ENCODE measurements at regions not wholly inside any gene's neighbourhood (a gene's known extent, or its start where the extent isn't known, plus 50 kb on each side); places are given as distances from the start of the nearest gene placed in this dataset.
"Not testable (repeated sequence)": the region's sequence is repeated elsewhere in the genome, so short reads cannot be mapped to it uniquely, and the experiment has no call there.

DNA sequence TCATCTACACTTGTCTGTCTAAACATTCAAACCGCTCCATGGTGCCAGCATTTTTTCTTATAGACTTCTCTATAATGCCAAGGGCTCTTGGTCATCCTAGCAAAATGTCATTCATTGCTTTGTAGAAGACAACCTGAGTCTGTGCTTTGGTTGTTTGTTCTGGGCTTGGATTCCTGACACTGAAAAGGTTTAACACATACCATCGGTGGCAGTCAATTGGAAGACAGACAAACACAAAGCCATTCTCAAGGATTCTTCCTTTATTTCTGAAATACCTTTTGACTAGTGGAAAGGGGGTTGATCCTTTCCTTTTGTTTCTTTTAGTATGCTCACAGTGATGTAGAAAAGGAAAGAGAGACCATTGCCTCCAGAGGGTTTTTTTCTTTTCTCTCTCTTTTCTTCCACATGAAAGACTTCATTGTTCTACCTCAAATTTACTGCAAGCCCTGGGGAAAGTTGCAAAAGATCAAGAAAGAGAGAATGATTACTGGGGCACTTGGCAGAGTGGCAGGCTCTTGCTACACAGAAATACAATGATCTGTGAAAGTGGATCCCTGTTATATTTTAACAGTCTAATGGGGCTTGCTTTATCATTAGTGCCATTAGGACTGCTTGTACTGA is 66.4 kb upstream of the TMC1 start:
- no peaks in the 10 kb centered on the region for H3K27me3 ChIP-seq (ENCODE audit: control insufficient read depth, insufficient read depth, low read length)
- H3K4me1 ChIP-seq (ENCODE audit: control insufficient read depth, insufficient read depth, low read length) = no peaks in the 10 kb centered on the region
- no peaks in the 10 kb centered on the region for H3K36me3 ChIP-seq (ENCODE audit: control insufficient read depth, insufficient read depth, low read length)
- no peaks in the 10 kb centered on the region for H3K9me3 ChIP-seq (replicated peaks; ENCODE audit: control insufficient read depth, low read depth, low read length)
- H3K4me3 ChIP-seq (ENCODE audit: low read length) = no peak overlapping the region
- H3K27ac ChIP-seq (ENCODE audit: low read length) = no peak overlapping the region
- no peak for DNase-seq
- 80% methylated on average over 1 of the region's 2 CpGs for WGBS (ENCODE audit: insufficient coverage)

- H3K27ac ChIP-seq (ENCODE audit: low read length) = no peak overlapping the region
- no peaks in the 10 kb centered on the region for H3K27me3 ChIP-seq (ENCODE audit: control insufficient read depth, insufficient read depth, low read length)
- no peaks in the 10 kb centered on the region for H3K9me3 ChIP-seq (replicated peaks; ENCODE audit: control insufficient read depth, low read depth, low read length)
- H3K4me3 ChIP-seq (ENCODE audit: low read length) = no peak overlapping the region
- H3K36me3 ChIP-seq (ENCODE audit: control insufficient read depth, insufficient read depth, low read length) = no peaks in the 10 kb centered on the region
- WGBS (ENCODE audit: insufficient coverage) = no CpG with 5 or more reads among the region's 3 CpGs
- H3K4me1 ChIP-seq (ENCODE audit: control insufficient read depth, insufficient read depth, low read length) = no peaks in the 10 kb centered on the region
- DNase-seq = no peak
Observed at GRCh38 chr9:72453797-72454196, 67.6 kb upstream of the TMC1 start.

- not testable (repeated sequence) for H3K4me1 ChIP-seq (ENCODE audit: control insufficient read depth, insufficient read depth, low read length); H3K36me3 ChIP-seq (ENCODE audit: control insufficient read depth, insufficient read depth, low read length); H3K4me3 ChIP-seq (ENCODE audit: low read length); DNase-seq; H3K27ac ChIP-seq (ENCODE audit: low read length); H3K27me3 ChIP-seq (ENCODE audit: control insufficient read depth, insufficient read depth, low read length); H3K9me3 ChIP-seq (replicated peaks; ENCODE audit: control insufficient read depth, low read depth, low read length)
- 70% methylated on average over 2 of the region's 5 CpGs for WGBS (ENCODE audit: insufficient coverage)
Observed at GRCh38 chr9:72446241-72446640, 75.2 kb upstream of the TMC1 start.

DNA sequence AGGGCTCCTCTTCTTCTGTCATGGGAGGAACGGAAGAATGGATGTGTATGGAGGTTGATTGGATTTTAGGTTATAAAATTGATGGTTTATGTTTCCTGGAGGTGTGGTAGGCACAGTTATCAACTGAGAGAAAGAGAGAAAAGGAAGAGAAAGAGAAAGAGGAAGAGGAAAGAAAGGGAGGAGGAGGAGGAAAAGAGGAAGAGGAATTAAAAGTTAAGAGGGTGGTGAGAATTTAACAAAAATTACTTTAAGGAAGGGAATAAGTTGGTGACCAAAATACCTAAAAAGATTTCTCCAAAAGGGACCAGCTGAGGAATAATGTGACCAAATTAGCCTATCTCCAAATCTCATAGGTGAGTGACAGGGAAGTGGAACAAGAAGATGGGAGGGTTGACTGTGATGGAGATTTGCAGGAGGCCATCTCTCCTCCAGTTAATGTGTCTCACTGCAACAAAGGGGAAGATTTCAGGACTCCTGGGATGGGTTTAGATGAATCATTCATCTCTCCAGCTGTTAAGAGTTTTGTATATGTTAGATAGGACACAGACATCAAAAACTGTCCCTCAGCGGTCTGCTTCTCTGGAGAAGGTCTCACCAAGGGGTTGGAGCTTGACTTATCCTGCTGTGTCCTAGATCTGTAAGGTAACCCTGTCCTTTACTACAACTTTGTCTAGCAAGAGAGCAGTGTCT is 76.0 kb upstream of the TMC1 start:
- no peaks in the 10 kb centered on the region for H3K36me3 ChIP-seq (ENCODE audit: control insufficient read depth, insufficient read depth, low read length)
- no peak overlapping the region for H3K27ac ChIP-seq (ENCODE audit: low read length)
- no peak overlapping the region for H3K4me3 ChIP-seq (ENCODE audit: low read length)
- H3K9me3 ChIP-seq (replicated peaks; ENCODE audit: control insufficient read depth, low read depth, low read length) = no peaks in the 10 kb centered on the region
- H3K27me3 ChIP-seq (ENCODE audit: control insufficient read depth, insufficient read depth, low read length) = no peaks in the 10 kb centered on the region
- no peaks in the 10 kb centered on the region for H3K4me1 ChIP-seq (ENCODE audit: control insufficient read depth, insufficient read depth, low read length)
- no peak for DNase-seq
- no CpG with 5 or more reads among the region's 2 CpGs for WGBS (ENCODE audit: insufficient coverage)

DNA sequence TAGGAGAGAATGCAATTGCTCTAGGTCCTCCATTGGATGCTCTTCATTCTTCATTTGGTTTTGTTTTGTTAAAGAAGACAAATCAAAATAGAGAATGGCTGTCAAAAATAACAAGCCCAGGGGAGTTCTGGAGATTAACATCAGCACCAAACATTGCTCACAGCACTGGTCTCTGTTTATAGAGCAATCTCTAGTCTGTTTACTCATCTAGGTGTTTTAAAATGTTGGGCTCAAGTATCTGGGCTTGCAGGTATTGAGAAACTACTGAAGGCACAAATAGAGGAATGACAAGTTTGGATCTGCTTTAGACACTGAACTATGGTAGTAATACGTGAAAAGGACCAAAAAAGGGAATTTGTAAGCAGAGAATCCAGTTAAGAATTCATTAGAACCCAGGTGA is 77.0 kb upstream of the TMC1 start:
- DNase-seq = no peak
- Histone ChIP-seq H3K36me3 (ENCODE audit: control insufficient read depth, insufficient read depth, low read length) (no peaks in the 10 kb centered on the region), H3K4me1 (ENCODE audit: control insufficient read depth, insufficient read depth, low read length) (no peaks in the 10 kb centered on the region), H3K9me3 (replicated peaks; ENCODE audit: control insufficient read depth, low read depth, low read length) (no peaks in the 10 kb centered on the region), H3K27me3 (ENCODE audit: control insufficient read depth, insufficient read depth, low read length) (no peaks in the 10 kb centered on the region), H3K4me3 (ENCODE audit: low read length) (no peak overlapping the region), H3K27ac (ENCODE audit: low read length) (no peak overlapping the region)
- WGBS (ENCODE audit: insufficient coverage) = 83% methylated on average over 1 of the region's 1 CpG

DNA sequence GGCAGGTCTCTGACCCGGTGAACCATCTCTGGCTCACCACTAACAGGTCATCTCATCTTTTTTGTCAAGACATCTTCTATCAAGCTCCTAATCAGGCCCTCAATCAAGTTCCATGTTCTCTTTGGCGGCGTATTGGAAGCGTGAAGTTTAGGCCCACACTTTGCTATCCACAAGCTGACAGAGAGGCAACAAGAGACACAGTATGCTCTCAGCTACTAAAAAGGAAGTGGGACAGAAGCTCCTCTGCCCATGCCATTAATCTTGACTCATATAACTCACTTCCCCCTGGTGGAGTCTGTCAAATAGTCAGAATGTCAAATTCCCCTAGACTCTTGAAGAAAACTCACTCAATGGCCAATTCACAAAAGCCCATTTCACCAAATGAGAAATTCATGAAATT is 77.6 kb upstream of the TMC1 start:
- no peaks in the 10 kb centered on the region for H3K9me3 ChIP-seq (replicated peaks; ENCODE audit: control insufficient read depth, low read depth, low read length)
- 100% methylated on average over 1 of the region's 4 CpGs for WGBS (ENCODE audit: insufficient coverage)
- H3K4me1 ChIP-seq (ENCODE audit: control insufficient read depth, insufficient read depth, low read length) = no peaks in the 10 kb centered on the region
- no peaks in the 10 kb centered on the region for H3K36me3 ChIP-seq (ENCODE audit: control insufficient read depth, insufficient read depth, low read length)
- H3K27ac ChIP-seq (ENCODE audit: low read length) = no peak overlapping the region
- no peaks in the 10 kb centered on the region for H3K27me3 ChIP-seq (ENCODE audit: control insufficient read depth, insufficient read depth, low read length)
- DNase-seq = peak; percentile 50
- H3K4me3 ChIP-seq (ENCODE audit: low read length) = no peak overlapping the region

DNA sequence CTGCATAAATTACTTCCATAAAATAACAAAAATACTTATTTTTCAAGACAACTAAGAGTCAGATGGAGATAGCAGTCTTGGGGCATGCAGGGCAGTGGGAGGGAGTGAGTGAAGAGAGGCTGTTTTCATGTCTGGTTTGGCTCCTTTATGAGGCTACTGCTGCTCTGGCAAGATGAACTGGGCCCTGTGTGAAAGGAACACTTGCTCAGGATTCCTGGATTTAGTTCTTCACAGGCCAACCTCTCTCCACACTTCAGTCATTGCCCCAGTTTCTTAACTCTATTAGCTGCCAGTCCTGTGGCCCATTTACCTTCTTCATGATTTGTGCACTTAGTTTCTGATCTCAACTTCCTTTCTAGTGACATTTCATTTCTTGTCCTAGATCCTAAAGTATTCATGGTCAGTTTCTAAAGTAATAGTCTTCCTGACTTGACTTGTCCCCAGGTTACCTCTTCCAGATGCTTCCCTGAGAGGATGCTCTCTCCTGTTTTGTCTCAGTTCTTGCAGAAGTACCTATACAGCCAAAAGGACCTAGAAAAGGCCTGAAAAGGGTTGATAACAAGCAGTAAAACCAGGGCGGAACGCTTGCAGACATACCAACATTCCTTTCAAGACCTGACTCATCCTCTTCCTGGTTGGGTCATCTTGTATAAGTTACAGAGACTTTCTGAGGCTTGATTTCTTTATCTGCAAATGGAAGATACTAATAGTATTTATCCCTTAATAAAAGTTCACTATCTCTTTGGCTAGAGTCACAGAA is 77.0 kb upstream of the ZFAND5 start:
- Histone ChIP-seq H3K27ac (ENCODE audit: low read length) (no peak overlapping the region), H3K9me3 (replicated peaks; ENCODE audit: control insufficient read depth, low read depth, low read length) (no peaks in the 10 kb centered on the region), H3K36me3 (ENCODE audit: control insufficient read depth, insufficient read depth, low read length) (no peaks in the 10 kb centered on the region), H3K27me3 (ENCODE audit: control insufficient read depth, insufficient read depth, low read length) (no peaks in the 10 kb centered on the region), H3K4me1 (ENCODE audit: control insufficient read depth, insufficient read depth, low read length) (no peaks in the 10 kb centered on the region), H3K4me3 (ENCODE audit: low read length) (no peak overlapping the region)
- WGBS (ENCODE audit: insufficient coverage) = no CpG with 5 or more reads among the region's 2 CpGs
- no peak for DNase-seq

GRCh38 chr9:72440992-72441847 is 76.2 kb upstream of the ZFAND5 start:
- Histone ChIP-seq H3K4me1 (ENCODE audit: control insufficient read depth, insufficient read depth, low read length) (no peaks in the 10 kb centered on the region), H3K27me3 (ENCODE audit: control insufficient read depth, insufficient read depth, low read length) (no peaks in the 10 kb centered on the region), H3K9me3 (replicated peaks; ENCODE audit: control insufficient read depth, low read depth, low read length) (no peaks in the 10 kb centered on the region), H3K27ac (ENCODE audit: low read length) (no peak overlapping the region), H3K4me3 (ENCODE audit: low read length) (no peak overlapping the region), H3K36me3 (ENCODE audit: control insufficient read depth, insufficient read depth, low read length) (no peaks in the 10 kb centered on the region)
- 87% methylated on average over 2 of the region's 7 CpGs for WGBS (ENCODE audit: insufficient coverage)
- no peak for DNase-seq

DNA sequence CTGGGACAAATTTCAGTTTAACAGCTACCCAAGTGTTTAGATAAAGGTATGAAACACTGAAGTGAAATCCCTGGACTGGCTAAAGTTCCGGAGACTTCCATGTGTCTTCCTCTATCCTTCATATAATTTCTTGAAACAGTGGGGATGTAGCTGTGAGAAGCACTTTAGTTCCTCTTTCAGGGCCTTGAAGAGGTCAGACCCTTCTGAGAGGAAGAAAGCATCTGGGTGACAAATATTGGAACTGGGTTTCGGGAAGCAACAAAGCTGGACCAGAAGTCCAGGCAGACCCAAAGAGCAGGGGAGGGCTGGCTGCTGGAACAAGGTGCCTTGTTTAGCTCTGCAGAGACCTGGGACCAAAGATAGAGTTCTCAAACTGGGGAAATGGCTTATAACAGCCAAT is 75.4 kb upstream of the ZFAND5 start:
- no peaks in the 10 kb centered on the region for H3K27me3 ChIP-seq (ENCODE audit: control insufficient read depth, insufficient read depth, low read length)
- H3K4me1 ChIP-seq (ENCODE audit: control insufficient read depth, insufficient read depth, low read length) = no peaks in the 10 kb centered on the region
- 91% methylated on average over 1 of the region's 2 CpGs for WGBS (ENCODE audit: insufficient coverage)
- H3K27ac ChIP-seq (ENCODE audit: low read length) = no peak overlapping the region
- no peaks in the 10 kb centered on the region for H3K36me3 ChIP-seq (ENCODE audit: control insufficient read depth, insufficient read depth, low read length)
- peak; percentile 64 for DNase-seq
- no peak overlapping the region for H3K4me3 ChIP-seq (ENCODE audit: low read length)
- no peaks in the 10 kb centered on the region for H3K9me3 ChIP-seq (replicated peaks; ENCODE audit: control insufficient read depth, low read depth, low read length)

Measured in muscle of leg (tissue), 3 donors.